Neural cell (in vitro differentiated cells): ENCODE measurements at regions not wholly inside any gene's neighbourhood (a gene's known extent, or its start where the extent isn't known, plus 50 kb on each side); places are given as distances from the start of the nearest gene placed in this dataset.

Experiments
- H2AFZ ChIP-seq: fragments of 200-600, 300-800 bp; sonication (generic), shearing (Covaris generic); 2 replicates; pipeline ENCODE4 v1.6.0; 2014; ENCODE audit warnings: low read depth, mild to moderate bottlenecking, antibody characterized with exemption, low read length, moderate library complexity
- H3F3A ChIP-seq: fragments of 200-600 bp; shearing (Covaris generic); 2 replicates; pipeline ENCODE4 v1.6.1; 2016; ENCODE audit warnings: mild to moderate bottlenecking, moderate library complexity, mixed read lengths, antibody characterized with exemption, low read length; ENCODE audit not compliant: insufficient read depth, poor library complexity, severe bottlenecking
- H3K27ac ChIP-seq: fragments of 200-600, 300-800 bp; sonication (generic), shearing (Covaris generic); 2 replicates; pipeline ENCODE4 v1.5.1; 2014; ENCODE audit warnings: mild to moderate bottlenecking, low read length, moderate library complexity
- H3K27me3 ChIP-seq: fragments of 300-800, 200-600 bp; sonication (generic), shearing (Covaris generic); 2 replicates; pipeline ENCODE4 v1.6.0; 2014; ENCODE audit warnings: mild to moderate bottlenecking, low read depth, low read length, moderate library complexity; ENCODE audit not compliant: insufficient read depth
- H3K36me3 ChIP-seq: fragments of 300-800, 200-600 bp; sonication (generic), shearing (Covaris generic); 2 replicates; pipeline ENCODE4 v1.5.1; 2014; ENCODE audit warnings: mild to moderate bottlenecking, antibody characterized with exemption, low read length, moderate library complexity; ENCODE audit not compliant: insufficient read depth
- H3K4me2 ChIP-seq: fragments of 300-800, 200-600 bp; sonication (generic), shearing (Covaris generic); 2 replicates; pipeline ENCODE4 v1.6.0; 2014; ENCODE audit warnings: mild to moderate bottlenecking, low read length
- H3K4me3 ChIP-seq: fragments of 300-800, 200-600 bp; sonication (generic), shearing (Covaris generic); 2 replicates; pipeline ENCODE4 v1.5.1; 2014; ENCODE audit warnings: mild to moderate bottlenecking, low read length, moderate library complexity
- H3K79me2 ChIP-seq: fragments of 200-600 bp; shearing (Covaris generic); replicated peaks from 2 replicates; pipeline ENCODE4 v1.6.0; 2014; ENCODE audit warnings: mild to moderate bottlenecking, low read length, moderate library complexity; ENCODE audit not compliant: insufficient read depth
- H3K9ac ChIP-seq: fragments of 300-800, 200-600 bp; sonication (generic), shearing (Covaris generic); 2 replicates; pipeline ENCODE4 v1.6.1; 2016; ENCODE audit warnings: mild to moderate bottlenecking, low read length, mixed read lengths
- H3K9me2 ChIP-seq: fragments of 200-600 bp; shearing (Covaris generic); 2 replicates; pipeline ENCODE4 v1.6.1; 2016; ENCODE audit warnings: mild to moderate bottlenecking, low read length, mixed read lengths; ENCODE audit not compliant: insufficient read depth
- H3K9me3 ChIP-seq: fragments of 200-600, 300-800 bp; sonication (generic), shearing (Covaris generic); 2 replicates; pipeline ENCODE4 v1.6.1; 2016; ENCODE audit warnings: mild to moderate bottlenecking, mixed run types, low read length, moderate library complexity, mixed read lengths
- H4K20me1 ChIP-seq: fragments of 200-600 bp; shearing (Covaris generic); 2 replicates; pipeline ENCODE4 v1.6.1; 2016; ENCODE audit warnings: mild to moderate bottlenecking, mixed run types; ENCODE audit not compliant: insufficient read depth
- EP300 ChIP-seq: fragments of 450-650 bp; conservative IDR thresholded peaks from 2 replicates; pipeline ENCODE4 v1.6.1; 2014; ENCODE audit warnings: antibody characterized with exemption, mild to moderate bottlenecking, moderate library complexity; ENCODE audit not compliant: poor library complexity, severe bottlenecking
- EZH2 ChIP-seq: fragments of 200-600, 300-800 bp; shearing (Covaris generic), sonication (generic); IDR thresholded peaks from 2 replicates; pipeline ENCODE4 v1.6.1; 2014; ENCODE audit warnings: antibody characterized with exemption, low read length, borderline replicate concordance, mild to moderate bottlenecking; ENCODE audit not compliant: insufficient read depth, poor library complexity, severe bottlenecking
- MXI1 ChIP-seq: fragments of 450-650 bp; conservative IDR thresholded peaks from 2 replicates; pipeline ENCODE4 v1.6.1; 2014; ENCODE audit warnings: antibody characterized with exemption, mild to moderate bottlenecking; ENCODE audit not compliant: poor library complexity, severe bottlenecking
- POLR2AphosphoS5 ChIP-seq: IDR thresholded peaks from 2 replicates; pipeline ENCODE4 v1.6.1; 2012
- RAD21 ChIP-seq: fragments of 450-650 bp; conservative IDR thresholded peaks from 2 replicates; pipeline ENCODE4 v1.6.1; 2014; ENCODE audit warnings: antibody characterized with exemption, mild to moderate bottlenecking, moderate library complexity
- SMC3 ChIP-seq: fragments of 450-650 bp; conservative IDR thresholded peaks from 2 replicates; pipeline ENCODE4 v1.6.1; 2014; ENCODE audit warnings: antibody characterized with exemption, mild to moderate bottlenecking, moderate library complexity; ENCODE audit not compliant: poor library complexity
- TAF1 ChIP-seq: IDR thresholded peaks from 2 replicates; pipeline ENCODE4 v1.6.1; 2012; ENCODE audit warnings: low read depth
- TF ChIP-seq, protein P1 (sequence below): fragments of 450-650 bp; IDR thresholded peaks from 2 replicates; pipeline ENCODE4 v1.5.1; 2014; ENCODE audit warnings: antibody characterized with exemption, mild to moderate bottlenecking, moderate library complexity; ENCODE audit not compliant: poor library complexity, severe bottlenecking
- TF ChIP-seq, protein P2 (sequence below): IDR thresholded peaks from 2 replicates; pipeline ENCODE4 v1.6.1; 2012; ENCODE audit warnings: borderline replicate concordance

DNA sequence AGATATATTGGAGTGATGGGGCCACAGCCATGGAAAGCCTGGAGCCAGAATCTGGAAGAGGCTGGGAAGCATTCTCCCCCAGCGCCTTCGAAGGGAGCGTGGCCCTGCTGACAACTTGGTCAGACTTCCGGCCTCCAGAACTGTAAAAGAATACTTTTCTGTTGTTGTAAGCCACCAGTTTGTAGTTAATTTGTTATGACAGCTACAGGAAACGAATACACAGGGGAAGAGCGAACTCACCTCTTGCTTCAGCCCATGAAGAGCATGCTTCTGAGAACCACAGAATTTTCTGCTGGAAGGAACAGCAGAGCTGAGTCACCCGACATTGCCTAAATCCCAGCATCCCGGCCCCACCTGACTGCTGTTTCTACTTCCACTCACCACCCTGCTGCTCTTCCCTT lies 501.7 kb downstream of the SHQ1 start:
- Histone ChIP-seq H4K20me1 (no peaks in the 10 kb centered on the region), H3K27me3 (no peaks in the 10 kb centered on the region), H2AFZ (no peak overlapping the region), H3K27ac (no peak overlapping the region), H3K9me2 (no peaks in the 10 kb centered on the region), H3K36me3 (no peaks in the 10 kb centered on the region), H3K9me3 (no peaks in the 10 kb centered on the region), H3K4me2 (no peak overlapping the region), H3F3A (no peaks in the 10 kb centered on the region), H3K4me3 (no peak overlapping the region), H3K79me2 (no peaks in the 10 kb centered on the region), H3K9ac (no peak overlapping the region)
- no peak for TF ChIP-seq EZH2
- TF ChIP-seq, protein P1, sequence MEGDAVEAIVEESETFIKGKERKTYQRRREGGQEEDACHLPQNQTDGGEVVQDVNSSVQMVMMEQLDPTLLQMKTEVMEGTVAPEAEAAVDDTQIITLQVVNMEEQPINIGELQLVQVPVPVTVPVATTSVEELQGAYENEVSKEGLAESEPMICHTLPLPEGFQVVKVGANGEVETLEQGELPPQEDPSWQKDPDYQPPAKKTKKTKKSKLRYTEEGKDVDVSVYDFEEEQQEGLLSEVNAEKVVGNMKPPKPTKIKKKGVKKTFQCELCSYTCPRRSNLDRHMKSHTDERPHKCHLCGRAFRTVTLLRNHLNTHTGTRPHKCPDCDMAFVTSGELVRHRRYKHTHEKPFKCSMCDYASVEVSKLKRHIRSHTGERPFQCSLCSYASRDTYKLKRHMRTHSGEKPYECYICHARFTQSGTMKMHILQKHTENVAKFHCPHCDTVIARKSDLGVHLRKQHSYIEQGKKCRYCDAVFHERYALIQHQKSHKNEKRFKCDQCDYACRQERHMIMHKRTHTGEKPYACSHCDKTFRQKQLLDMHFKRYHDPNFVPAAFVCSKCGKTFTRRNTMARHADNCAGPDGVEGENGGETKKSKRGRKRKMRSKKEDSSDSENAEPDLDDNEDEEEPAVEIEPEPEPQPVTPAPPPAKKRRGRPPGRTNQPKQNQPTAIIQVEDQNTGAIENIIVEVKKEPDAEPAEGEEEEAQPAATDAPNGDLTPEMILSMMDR = no peak
- no peak for TF ChIP-seq SMC3
- no peak for TF ChIP-seq MXI1
- TF ChIP-seq RAD21 = no peak
- TF ChIP-seq, protein P2, sequence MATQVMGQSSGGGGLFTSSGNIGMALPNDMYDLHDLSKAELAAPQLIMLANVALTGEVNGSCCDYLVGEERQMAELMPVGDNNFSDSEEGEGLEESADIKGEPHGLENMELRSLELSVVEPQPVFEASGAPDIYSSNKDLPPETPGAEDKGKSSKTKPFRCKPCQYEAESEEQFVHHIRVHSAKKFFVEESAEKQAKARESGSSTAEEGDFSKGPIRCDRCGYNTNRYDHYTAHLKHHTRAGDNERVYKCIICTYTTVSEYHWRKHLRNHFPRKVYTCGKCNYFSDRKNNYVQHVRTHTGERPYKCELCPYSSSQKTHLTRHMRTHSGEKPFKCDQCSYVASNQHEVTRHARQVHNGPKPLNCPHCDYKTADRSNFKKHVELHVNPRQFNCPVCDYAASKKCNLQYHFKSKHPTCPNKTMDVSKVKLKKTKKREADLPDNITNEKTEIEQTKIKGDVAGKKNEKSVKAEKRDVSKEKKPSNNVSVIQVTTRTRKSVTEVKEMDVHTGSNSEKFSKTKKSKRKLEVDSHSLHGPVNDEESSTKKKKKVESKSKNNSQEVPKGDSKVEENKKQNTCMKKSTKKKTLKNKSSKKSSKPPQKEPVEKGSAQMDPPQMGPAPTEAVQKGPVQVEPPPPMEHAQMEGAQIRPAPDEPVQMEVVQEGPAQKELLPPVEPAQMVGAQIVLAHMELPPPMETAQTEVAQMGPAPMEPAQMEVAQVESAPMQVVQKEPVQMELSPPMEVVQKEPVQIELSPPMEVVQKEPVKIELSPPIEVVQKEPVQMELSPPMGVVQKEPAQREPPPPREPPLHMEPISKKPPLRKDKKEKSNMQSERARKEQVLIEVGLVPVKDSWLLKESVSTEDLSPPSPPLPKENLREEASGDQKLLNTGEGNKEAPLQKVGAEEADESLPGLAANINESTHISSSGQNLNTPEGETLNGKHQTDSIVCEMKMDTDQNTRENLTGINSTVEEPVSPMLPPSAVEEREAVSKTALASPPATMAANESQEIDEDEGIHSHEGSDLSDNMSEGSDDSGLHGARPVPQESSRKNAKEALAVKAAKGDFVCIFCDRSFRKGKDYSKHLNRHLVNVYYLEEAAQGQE = no peak
- TF ChIP-seq TAF1 = no peak
- no peak for TF ChIP-seq EP300
- TF ChIP-seq POLR2AphosphoS5 = no peak

DNA sequence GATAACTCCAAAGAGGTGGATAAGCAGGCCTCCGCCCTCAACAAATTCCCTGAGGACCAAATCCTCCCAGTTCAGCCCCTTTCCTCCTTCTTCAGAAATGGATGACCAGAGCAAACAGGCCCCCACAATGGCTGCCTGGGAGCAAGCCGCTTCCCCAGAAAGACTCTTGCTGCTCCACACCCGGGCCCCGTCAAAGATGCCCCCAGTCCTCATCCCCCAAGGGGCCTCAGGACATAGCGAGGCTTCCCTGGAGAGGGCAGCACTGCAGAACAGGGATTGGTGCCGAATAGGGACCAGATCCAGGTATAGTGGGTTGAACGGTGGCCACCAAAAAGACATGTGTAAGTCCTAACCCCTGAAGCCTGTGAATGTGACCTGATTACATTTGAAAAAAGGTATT lies 502.3 kb downstream of the SHQ1 start:
- H4K20me1 ChIP-seq = no peaks in the 10 kb centered on the region
- TF ChIP-seq SMC3 (no peak), RAD21 (no peak), MXI1 (no peak), EP300 (no peak)
- TF ChIP-seq, protein P2 = no peak
- TF ChIP-seq, protein P1 = no peak
- no peaks in the 10 kb centered on the region for H3K9me2 ChIP-seq
- no peak overlapping the region for H3K27ac ChIP-seq
- H3K4me3 ChIP-seq = no peak overlapping the region
- H3K79me2 ChIP-seq = no peaks in the 10 kb centered on the region
- H3K4me2 ChIP-seq = no peak overlapping the region
- no peaks in the 10 kb centered on the region for H3K36me3 ChIP-seq
- H3K9me3 ChIP-seq = no peaks in the 10 kb centered on the region
- no peaks in the 10 kb centered on the region for H3K27me3 ChIP-seq
- no peaks in the 10 kb centered on the region for H3F3A ChIP-seq
- no peak overlapping the region for H2AFZ ChIP-seq
- H3K9ac ChIP-seq = no peak overlapping the region
